ENCODE measurements at regions not wholly inside any gene's neighbourhood (a gene's known extent, or its start where the extent isn't known, plus 50 kb on each side); places are given as distances from the start of the nearest gene placed in this dataset.

DNA sequence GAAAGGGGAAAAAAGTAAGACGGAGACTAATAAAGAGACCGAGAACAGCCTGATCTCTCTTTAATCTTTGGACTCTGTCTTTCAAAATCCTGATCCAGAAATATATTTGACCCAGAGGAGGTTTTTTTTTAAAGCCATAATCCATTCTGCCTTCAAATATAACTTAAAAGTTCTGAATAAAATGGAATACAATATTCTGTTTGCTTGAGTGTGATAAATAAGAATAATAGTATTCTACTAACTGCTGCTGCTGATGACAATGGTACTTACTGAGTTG lies 1196.0 kb downstream of the GALC start:
- H3K9me3 Mint-ChIP-seq (ENCODE audit: unreplicated experiment) = peaks cover 5% of the 10 kb centered on the region
- no peak for DNase-seq (ENCODE audit: extremely low spot score, unreplicated experiment)
- H3K4me1 Mint-ChIP-seq (ENCODE audit: unreplicated experiment) = peaks cover 13% of the 10 kb centered on the region
- no peaks in the 10 kb centered on the region for H3K27me3 Mint-ChIP-seq (ENCODE audit: unreplicated experiment)
- TF ChIP-seq, protein P1, sequence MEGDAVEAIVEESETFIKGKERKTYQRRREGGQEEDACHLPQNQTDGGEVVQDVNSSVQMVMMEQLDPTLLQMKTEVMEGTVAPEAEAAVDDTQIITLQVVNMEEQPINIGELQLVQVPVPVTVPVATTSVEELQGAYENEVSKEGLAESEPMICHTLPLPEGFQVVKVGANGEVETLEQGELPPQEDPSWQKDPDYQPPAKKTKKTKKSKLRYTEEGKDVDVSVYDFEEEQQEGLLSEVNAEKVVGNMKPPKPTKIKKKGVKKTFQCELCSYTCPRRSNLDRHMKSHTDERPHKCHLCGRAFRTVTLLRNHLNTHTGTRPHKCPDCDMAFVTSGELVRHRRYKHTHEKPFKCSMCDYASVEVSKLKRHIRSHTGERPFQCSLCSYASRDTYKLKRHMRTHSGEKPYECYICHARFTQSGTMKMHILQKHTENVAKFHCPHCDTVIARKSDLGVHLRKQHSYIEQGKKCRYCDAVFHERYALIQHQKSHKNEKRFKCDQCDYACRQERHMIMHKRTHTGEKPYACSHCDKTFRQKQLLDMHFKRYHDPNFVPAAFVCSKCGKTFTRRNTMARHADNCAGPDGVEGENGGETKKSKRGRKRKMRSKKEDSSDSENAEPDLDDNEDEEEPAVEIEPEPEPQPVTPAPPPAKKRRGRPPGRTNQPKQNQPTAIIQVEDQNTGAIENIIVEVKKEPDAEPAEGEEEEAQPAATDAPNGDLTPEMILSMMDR (IDR thresholded peaks at IDR 0.05) = no peak
- H3K4me3 Mint-ChIP-seq (ENCODE audit: unreplicated experiment) = no peak overlapping the region
- H3K36me3 Mint-ChIP-seq (ENCODE audit: unreplicated experiment) = no peaks in the 10 kb centered on the region
- H3K27ac Mint-ChIP-seq (ENCODE audit: unreplicated experiment) = no peak overlapping the region

DNA sequence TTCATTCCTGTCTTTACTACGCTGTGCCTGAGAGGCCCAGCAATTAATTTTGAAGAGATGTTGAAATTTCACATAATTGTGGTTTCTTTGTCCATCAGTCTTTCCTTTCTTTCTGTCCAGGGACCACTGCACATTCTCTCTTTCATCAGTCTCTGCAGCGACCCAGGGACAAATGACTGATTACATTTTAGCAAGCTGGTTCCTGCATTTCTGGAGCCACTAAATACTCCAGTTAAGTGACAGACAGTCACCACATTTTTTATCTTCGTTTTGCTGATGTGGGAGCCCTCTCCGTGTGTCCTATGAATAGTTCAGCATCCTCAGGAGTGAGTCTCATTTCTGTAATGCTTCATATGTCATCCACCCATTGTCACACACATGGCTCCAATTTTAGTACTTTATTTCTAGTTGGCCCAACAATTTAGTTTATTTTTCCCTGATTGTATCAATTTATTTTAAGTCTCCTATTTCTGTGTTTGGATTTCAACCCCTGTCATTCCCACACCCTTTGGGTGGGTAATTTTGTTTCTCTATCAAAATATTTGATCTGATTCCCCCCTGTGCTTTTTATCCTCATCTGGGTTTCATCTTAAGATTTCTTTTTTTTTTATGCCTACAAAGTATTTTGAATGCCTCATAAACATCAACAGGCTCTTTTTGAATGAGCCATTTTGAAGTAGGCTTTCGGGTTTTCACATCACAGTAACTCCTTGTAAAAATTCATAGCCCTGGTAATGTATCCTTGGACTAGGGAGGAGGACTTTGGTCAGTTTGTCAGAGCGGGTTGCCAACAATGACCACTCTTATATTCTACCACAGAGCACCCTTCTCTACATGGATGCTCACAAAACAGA lies 1196.5 kb downstream of the GALC start:
- Mint-ChIP-seq H3K4me1 (ENCODE audit: unreplicated experiment) (peaks cover 13% of the 10 kb centered on the region), H3K36me3 (ENCODE audit: unreplicated experiment) (no peaks in the 10 kb centered on the region), H3K4me3 (ENCODE audit: unreplicated experiment) (no peak overlapping the region), H3K27me3 (ENCODE audit: unreplicated experiment) (no peaks in the 10 kb centered on the region), H3K27ac (ENCODE audit: unreplicated experiment) (no peak overlapping the region), H3K9me3 (ENCODE audit: unreplicated experiment) (peaks cover 5% of the 10 kb centered on the region)
- TF ChIP-seq, protein P1 (IDR thresholded peaks at IDR 0.05) = no peak
- no peak for DNase-seq (ENCODE audit: extremely low spot score, unreplicated experiment)

DNA sequence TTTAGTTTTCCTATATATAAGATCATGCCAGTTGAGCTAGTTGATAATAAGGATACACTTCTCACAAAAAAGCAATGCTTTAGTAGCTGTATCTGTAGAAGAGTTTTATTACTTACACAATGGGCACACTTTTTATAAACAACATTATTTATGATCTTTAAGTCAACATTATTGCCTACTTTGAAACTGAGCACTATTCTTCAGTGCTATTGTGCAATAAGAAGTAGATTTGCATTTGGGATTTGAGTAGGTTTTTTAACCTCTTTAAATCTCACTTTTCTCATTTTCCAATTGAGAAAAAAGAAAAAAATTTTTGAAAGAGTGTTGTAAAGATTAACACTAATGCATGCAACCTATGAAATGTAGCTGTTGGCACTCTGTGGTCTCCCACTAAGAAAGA lies 1198.3 kb downstream of the GALC start:
- no peak for DNase-seq (ENCODE audit: extremely low spot score, unreplicated experiment)
- Mint-ChIP-seq H3K4me3 (ENCODE audit: unreplicated experiment) (no peak overlapping the region), H3K27ac (ENCODE audit: unreplicated experiment) (no peak overlapping the region)

GRCh38 chr14:86790408-86791364 lies 1202.3 kb downstream of the GALC start:
- no peak overlapping the region for H3K27ac Mint-ChIP-seq (ENCODE audit: unreplicated experiment)
- TF ChIP-seq, protein P1 (IDR thresholded peaks at IDR 0.05) = peak; percentile 43
- H3K36me3 Mint-ChIP-seq (ENCODE audit: unreplicated experiment) = no peaks in the 10 kb centered on the region
- H3K4me3 Mint-ChIP-seq (ENCODE audit: unreplicated experiment) = no peak overlapping the region
- H3K4me1 Mint-ChIP-seq (ENCODE audit: unreplicated experiment) = peaks cover 7% of the 10 kb centered on the region
- H3K27me3 Mint-ChIP-seq (ENCODE audit: unreplicated experiment) = no peaks in the 10 kb centered on the region
- H3K9me3 Mint-ChIP-seq (ENCODE audit: unreplicated experiment) = peaks cover 5% of the 10 kb centered on the region
- DNase-seq (ENCODE audit: extremely low spot score, unreplicated experiment) = no peak

More for the DNA sequence above, 1198.3 kb downstream of the GALC start:
- no peaks in the 10 kb centered on the region for H3K36me3 Mint-ChIP-seq (ENCODE audit: unreplicated experiment)
- peaks cover 5% of the 10 kb centered on the region for H3K9me3 Mint-ChIP-seq (ENCODE audit: unreplicated experiment)
- H3K4me1 Mint-ChIP-seq (ENCODE audit: unreplicated experiment) = peaks cover 11% of the 10 kb centered on the region
- TF ChIP-seq, protein P1 (IDR thresholded peaks at IDR 0.05) = no peak
- H3K27me3 Mint-ChIP-seq (ENCODE audit: unreplicated experiment) = no peaks in the 10 kb centered on the region

- H3K4me1 Mint-ChIP-seq (ENCODE audit: unreplicated experiment) = peaks cover 7% of the 10 kb centered on the region
- H3K36me3 Mint-ChIP-seq (ENCODE audit: unreplicated experiment) = no peaks in the 10 kb centered on the region
- TF ChIP-seq, protein P1 (IDR thresholded peaks at IDR 0.05) = no peak
- H3K27ac Mint-ChIP-seq (ENCODE audit: unreplicated experiment) = peak overlapping the region; percentile 50
- H3K4me3 Mint-ChIP-seq (ENCODE audit: unreplicated experiment) = no peak overlapping the region
- H3K27me3 Mint-ChIP-seq (ENCODE audit: unreplicated experiment) = no peaks in the 10 kb centered on the region
- H3K9me3 Mint-ChIP-seq (ENCODE audit: unreplicated experiment) = peaks cover 3% of the 10 kb centered on the region
- no peak for DNase-seq (ENCODE audit: extremely low spot score, unreplicated experiment)
These were observed 1204.8 kb downstream of the GALC start for GRCh38 chr14:86788224-86788623.

All from osteocyte (in vitro differentiated cells).